OCI-LY7 (cell line): ENCODE measurements at regions not wholly inside any gene's neighbourhood (a gene's known extent, or its start where the extent isn't known, plus 50 kb on each side); places are given as distances from the start of the nearest gene placed in this dataset.

Experiments
- CTCF ChIP-seq: fragments of 200-600 bp; sonication (generic); conservative IDR thresholded peaks from 2 replicates; pipeline ENCODE4 v1.5.1; 2014; ENCODE audit warnings: mild to moderate bottlenecking, antibody characterized with exemption, low read length, moderate library complexity, mixed read lengths
- EZH2phosphoT487 ChIP-seq: fragments of 200-600 bp; sonication (generic); IDR thresholded peaks from 2 replicates; pipeline ENCODE4 v1.6.1; 2018; ENCODE audit warnings: low read depth, borderline replicate concordance, mild to moderate bottlenecking, mixed run types, antibody characterized with exemption, low read length, moderate library complexity, mixed read lengths

DNA sequence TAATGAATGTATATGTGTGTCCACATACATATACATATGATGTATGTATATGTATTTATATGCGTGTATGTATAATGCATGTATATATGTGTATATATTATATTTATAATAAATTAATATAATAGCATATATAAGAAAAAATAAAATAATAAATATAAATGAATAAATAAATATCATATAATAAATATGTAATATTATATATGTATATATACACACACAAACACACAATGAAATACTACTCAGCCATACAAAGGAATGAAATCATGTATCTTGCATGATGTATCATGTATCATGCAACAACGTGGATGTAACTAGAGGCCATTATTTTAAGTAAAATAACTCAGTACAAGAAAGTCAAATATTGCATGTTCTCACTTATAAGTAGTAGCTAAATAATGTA is 788.7 kb upstream of the CHORDC1 start:
- no peak for TF ChIP-seq CTCF
- no peak for TF ChIP-seq EZH2phosphoT487
